AG09309 (cell line): ENCODE measurements at regions not wholly inside any gene's neighbourhood (a gene's known extent, or its start where the extent isn't known, plus 50 kb on each side); places are given as distances from the start of the nearest gene placed in this dataset.
"Not testable (repeated sequence)": the region's sequence is repeated elsewhere in the genome, so short reads cannot be mapped to it uniquely, and the experiment has no call there.

Experiments
- DNase-seq: peaks from one replicate; pipeline ENCODE4 v3.0.0-alpha.2; 2010; ENCODE audit warnings: low read depth
- H3K4me3 ChIP-seq: 2 replicates; pipeline ENCODE4 v1.5.1; 2011; ENCODE audit warnings: mild to moderate bottlenecking, low read depth, low read length, moderate library complexity; ENCODE audit not compliant: control insufficient read depth
- CTCF ChIP-seq: IDR thresholded peaks from 2 replicates; pipeline ENCODE4 v1.5.1; 2011; ENCODE audit warnings: mild to moderate bottlenecking, low read depth, low read length, inconsistent platforms; ENCODE audit not compliant: insufficient read depth, control insufficient read depth; ENCODE audit errors: missing control alignments

GRCh38 chr14:89549381-89550125 lies 132.5 kb upstream of the FOXN3 start:
- no peak for TF ChIP-seq CTCF
- H3K4me3 ChIP-seq: no peak overlapping the region
- no peak for DNase-seq

GRCh38 chr14:89547047-89547446 lies 130.0 kb upstream of the FOXN3 start:
- H3K4me3 ChIP-seq, DNase-seq: not testable (repeated sequence)

- DNase-seq: no peak
- TF ChIP-seq CTCF: no peak
- no peak overlapping the region for H3K4me3 ChIP-seq
These were observed 127.7 kb upstream of the FOXN3 start for GRCh38 chr14:89544636-89545301.

- no peak overlapping the region for H3K4me3 ChIP-seq
- TF ChIP-seq CTCF: no peak
- no peak for DNase-seq
These were observed 126.4 kb upstream of the FOXN3 start for GRCh38 chr14:89543425-89543790.

- no peak for TF ChIP-seq CTCF
- DNase-seq: no peak
- no peak overlapping the region for H3K4me3 ChIP-seq
These were observed 125.9 kb upstream of the FOXN3 start for GRCh38 chr14:89542786-89543424.

- no peak overlapping the region for H3K4me3 ChIP-seq
- peak; percentile 73 for DNase-seq
- TF ChIP-seq CTCF: no peak
These were observed 123.9 kb upstream of the FOXN3 start for GRCh38 chr14:89540830-89541470.
